ENCODE measurements at regions not wholly inside any gene's neighbourhood (a gene's known extent, or its start where the extent isn't known, plus 50 kb on each side); places are given as distances from the start of the nearest gene placed in this dataset.

DNA sequence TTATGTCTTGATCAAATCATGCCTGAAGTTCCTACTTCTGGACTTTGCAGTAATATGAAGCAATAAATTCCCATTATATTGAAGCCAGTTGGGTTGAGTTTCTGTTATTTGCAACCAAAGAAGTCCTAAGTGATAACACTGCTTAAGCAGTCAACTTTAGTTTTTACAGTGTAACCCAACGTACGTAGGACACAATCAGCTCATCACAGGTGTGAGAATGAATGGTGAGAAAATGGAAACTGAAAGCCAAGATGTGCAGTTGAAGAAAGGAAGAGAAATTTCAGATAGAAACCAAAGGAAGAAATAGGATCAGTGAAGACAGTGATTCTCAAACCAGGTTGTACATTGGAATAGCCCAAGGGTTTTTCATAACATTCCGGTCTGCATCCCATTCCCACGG lies 211.4 kb upstream of the ZFP64 start:
- intact Hi-C loops (cut with DNase I; ENCODE audit: low total_unique reads), result no loop called here
- no peak for TF ChIP-seq POLR2A (IDR thresholded peaks at IDR 0.05)
- TF ChIP-seq POLR2AphosphoS5 (IDR thresholded peaks at IDR 0.05), result no peak
- TF ChIP-seq, protein P1, sequence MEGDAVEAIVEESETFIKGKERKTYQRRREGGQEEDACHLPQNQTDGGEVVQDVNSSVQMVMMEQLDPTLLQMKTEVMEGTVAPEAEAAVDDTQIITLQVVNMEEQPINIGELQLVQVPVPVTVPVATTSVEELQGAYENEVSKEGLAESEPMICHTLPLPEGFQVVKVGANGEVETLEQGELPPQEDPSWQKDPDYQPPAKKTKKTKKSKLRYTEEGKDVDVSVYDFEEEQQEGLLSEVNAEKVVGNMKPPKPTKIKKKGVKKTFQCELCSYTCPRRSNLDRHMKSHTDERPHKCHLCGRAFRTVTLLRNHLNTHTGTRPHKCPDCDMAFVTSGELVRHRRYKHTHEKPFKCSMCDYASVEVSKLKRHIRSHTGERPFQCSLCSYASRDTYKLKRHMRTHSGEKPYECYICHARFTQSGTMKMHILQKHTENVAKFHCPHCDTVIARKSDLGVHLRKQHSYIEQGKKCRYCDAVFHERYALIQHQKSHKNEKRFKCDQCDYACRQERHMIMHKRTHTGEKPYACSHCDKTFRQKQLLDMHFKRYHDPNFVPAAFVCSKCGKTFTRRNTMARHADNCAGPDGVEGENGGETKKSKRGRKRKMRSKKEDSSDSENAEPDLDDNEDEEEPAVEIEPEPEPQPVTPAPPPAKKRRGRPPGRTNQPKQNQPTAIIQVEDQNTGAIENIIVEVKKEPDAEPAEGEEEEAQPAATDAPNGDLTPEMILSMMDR (IDR thresholded peaks at IDR 0.05 in 8 of 11, conservative IDR thresholded peaks at IDR 0.05 in 3 of 11), result no peak

GRCh38 chr20:52402514-52402913 lies 210.9 kb upstream of the ZFP64 start:
- intact Hi-C loops (cut with DNase I; ENCODE audit: low total_unique reads), result no loop called here
- Histone ChIP-seq H3K36me3 (no peaks in the 10 kb centered on the region), H3K9me3 (no peaks in the 10 kb centered on the region), H3K4me1 (peaks cover 0 to 27% (median 3%) of the 10 kb centered on the region in 6 donors), H3K27ac (no peak overlapping the region), H3K27me3 (replicated peaks in 1 of 7) (no peaks in the 10 kb centered on the region), H3K4me3 (no peak overlapping the region)
- 78 to 88% (median 85%) methylated on average over 5 of the region's 5 CpGs for WGBS, 5 donors
- TF ChIP-seq, protein P1 (IDR thresholded peaks at IDR 0.05 in 8 of 11, conservative IDR thresholded peaks at IDR 0.05 in 3 of 11), result no peak
- no peak for TF ChIP-seq POLR2AphosphoS5 (IDR thresholded peaks at IDR 0.05)
- TF ChIP-seq POLR2A (IDR thresholded peaks at IDR 0.05), result no peak
- DNase-seq, result no peak

More for the DNA sequence above, 211.4 kb upstream of the ZFP64 start:
- no peaks in the 10 kb centered on the region for H3K9me3 ChIP-seq
- H3K27me3 ChIP-seq (replicated peaks in 1 of 7), result no peaks in the 10 kb centered on the region
- no peak overlapping the region for H3K4me3 ChIP-seq
- H3K27ac ChIP-seq, result no peak overlapping the region
- H3K4me1 ChIP-seq, result peaks cover 0 to 27% (median 3%) of the 10 kb centered on the region in 6 donors
- H3K36me3 ChIP-seq, result no peaks in the 10 kb centered on the region
- DNase-seq, result no peak
- 68 to 83% (median 76%) methylated on average over 4 of the region's 4 CpGs for WGBS, 5 donors

- no peaks in the 10 kb centered on the region for H3K36me3 ChIP-seq
- H3K4me3 ChIP-seq, result no peak overlapping the region
- H3K27me3 ChIP-seq (replicated peaks in 1 of 7), result no peaks in the 10 kb centered on the region
- TF ChIP-seq, protein P1 (IDR thresholded peaks at IDR 0.05 in 8 of 11, conservative IDR thresholded peaks at IDR 0.05 in 3 of 11), result no peak
- TF ChIP-seq POLR2A (IDR thresholded peaks at IDR 0.05) (no peak), POLR2AphosphoS5 (IDR thresholded peaks at IDR 0.05) (no peak)
- 82 to 100% (median 95%) methylated on average over 1 of the region's 1 CpG for WGBS, 5 donors
- peaks cover 0 to 24% (median 3%) of the 10 kb centered on the region in 6 donors for H3K4me1 ChIP-seq
- intact Hi-C loops (cut with DNase I; ENCODE audit: low total_unique reads), result no loop called here
- DNase-seq, result no peak
- H3K9me3 ChIP-seq, result no peaks in the 10 kb centered on the region
- H3K27ac ChIP-seq, result no peak overlapping the region
Observed at GRCh38 chr20:52401431-52401830, 209.9 kb upstream of the ZFP64 start.

DNA sequence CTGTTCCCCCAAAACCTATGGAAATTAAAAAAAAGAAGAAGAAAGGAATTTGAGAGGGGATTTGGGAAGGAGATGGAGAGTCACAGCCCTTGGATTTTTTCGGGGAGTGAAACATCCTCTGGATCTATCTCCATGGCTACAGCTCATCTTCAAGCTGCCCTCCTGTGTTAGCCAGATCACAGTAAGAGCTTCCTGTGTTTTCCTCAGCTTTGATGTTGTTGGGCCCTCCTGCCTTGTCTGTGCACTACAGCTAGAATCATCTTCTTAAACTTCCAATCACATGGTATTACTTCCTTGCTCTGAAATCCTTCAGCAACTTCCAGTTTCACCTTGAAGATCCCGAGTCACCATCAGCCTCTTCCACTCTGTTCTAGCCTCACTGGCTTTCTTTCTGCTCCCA lies 207.8 kb upstream of the ZFP64 start:
- DNase-seq, result no peak
- H3K9me3 ChIP-seq, result no peaks in the 10 kb centered on the region
- no peaks in the 10 kb centered on the region for H3K36me3 ChIP-seq
- no peak overlapping the region for H3K27ac ChIP-seq
- H3K27me3 ChIP-seq (replicated peaks in 1 of 7), result no peaks in the 10 kb centered on the region
- TF ChIP-seq, protein P1 (IDR thresholded peaks at IDR 0.05 in 8 of 11, conservative IDR thresholded peaks at IDR 0.05 in 3 of 11), result no peak
- no peak for TF ChIP-seq POLR2A (IDR thresholded peaks at IDR 0.05)
- no peak for TF ChIP-seq POLR2AphosphoS5 (IDR thresholded peaks at IDR 0.05)
- H3K4me1 ChIP-seq, result peaks cover 0 to 4% (median 0%) of the 10 kb centered on the region in 6 donors
- WGBS, 5 donors, result 63 to 77% (median 74%) methylated on average over 2 of the region's 2 CpGs
- intact Hi-C loops (cut with DNase I; ENCODE audit: low total_unique reads), result no loop called here
- H3K4me3 ChIP-seq, result no peak overlapping the region

Data from spleen (tissue), 11 donors.